ENCODE measurements at regions not wholly inside any gene's neighbourhood (a gene's known extent, or its start where the extent isn't known, plus 50 kb on each side); places are given as distances from the start of the nearest gene placed in this dataset.

- Histone ChIP-seq H3F3A (ENCODE audit: insufficient read depth, low read length, poor library complexity, severe bottlenecking) (no peaks in the 10 kb centered on the region), H3K9ac (ENCODE audit: low read length) (no peak overlapping the region), H3K9me2 (ENCODE audit: insufficient read depth, low read length) (no peaks in the 10 kb centered on the region), H3K27ac (ENCODE audit: low read length) (no peak overlapping the region), H3K36me3 (ENCODE audit: insufficient read depth, low read length) (no peaks in the 10 kb centered on the region), H3K4me2 (ENCODE audit: low read length) (no peak overlapping the region), H3K4me3 (ENCODE audit: low read length) (no peak overlapping the region), H4K20me1 (ENCODE audit: insufficient read depth) (no peaks in the 10 kb centered on the region), H3K9me3 (ENCODE audit: low read length) (no peaks in the 10 kb centered on the region), H2AFZ (ENCODE audit: low read depth, low read length) (no peak overlapping the region), H3K79me2 (replicated peaks; ENCODE audit: insufficient read depth, low read length) (no peaks in the 10 kb centered on the region), H3K27me3 (ENCODE audit: insufficient read depth, low read depth, low read length) (no peaks in the 10 kb centered on the region)
- TF ChIP-seq, protein P1, sequence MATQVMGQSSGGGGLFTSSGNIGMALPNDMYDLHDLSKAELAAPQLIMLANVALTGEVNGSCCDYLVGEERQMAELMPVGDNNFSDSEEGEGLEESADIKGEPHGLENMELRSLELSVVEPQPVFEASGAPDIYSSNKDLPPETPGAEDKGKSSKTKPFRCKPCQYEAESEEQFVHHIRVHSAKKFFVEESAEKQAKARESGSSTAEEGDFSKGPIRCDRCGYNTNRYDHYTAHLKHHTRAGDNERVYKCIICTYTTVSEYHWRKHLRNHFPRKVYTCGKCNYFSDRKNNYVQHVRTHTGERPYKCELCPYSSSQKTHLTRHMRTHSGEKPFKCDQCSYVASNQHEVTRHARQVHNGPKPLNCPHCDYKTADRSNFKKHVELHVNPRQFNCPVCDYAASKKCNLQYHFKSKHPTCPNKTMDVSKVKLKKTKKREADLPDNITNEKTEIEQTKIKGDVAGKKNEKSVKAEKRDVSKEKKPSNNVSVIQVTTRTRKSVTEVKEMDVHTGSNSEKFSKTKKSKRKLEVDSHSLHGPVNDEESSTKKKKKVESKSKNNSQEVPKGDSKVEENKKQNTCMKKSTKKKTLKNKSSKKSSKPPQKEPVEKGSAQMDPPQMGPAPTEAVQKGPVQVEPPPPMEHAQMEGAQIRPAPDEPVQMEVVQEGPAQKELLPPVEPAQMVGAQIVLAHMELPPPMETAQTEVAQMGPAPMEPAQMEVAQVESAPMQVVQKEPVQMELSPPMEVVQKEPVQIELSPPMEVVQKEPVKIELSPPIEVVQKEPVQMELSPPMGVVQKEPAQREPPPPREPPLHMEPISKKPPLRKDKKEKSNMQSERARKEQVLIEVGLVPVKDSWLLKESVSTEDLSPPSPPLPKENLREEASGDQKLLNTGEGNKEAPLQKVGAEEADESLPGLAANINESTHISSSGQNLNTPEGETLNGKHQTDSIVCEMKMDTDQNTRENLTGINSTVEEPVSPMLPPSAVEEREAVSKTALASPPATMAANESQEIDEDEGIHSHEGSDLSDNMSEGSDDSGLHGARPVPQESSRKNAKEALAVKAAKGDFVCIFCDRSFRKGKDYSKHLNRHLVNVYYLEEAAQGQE (IDR thresholded peaks at IDR 0.05; ENCODE audit: borderline replicate concordance): no peak
- TF ChIP-seq, protein P2, sequence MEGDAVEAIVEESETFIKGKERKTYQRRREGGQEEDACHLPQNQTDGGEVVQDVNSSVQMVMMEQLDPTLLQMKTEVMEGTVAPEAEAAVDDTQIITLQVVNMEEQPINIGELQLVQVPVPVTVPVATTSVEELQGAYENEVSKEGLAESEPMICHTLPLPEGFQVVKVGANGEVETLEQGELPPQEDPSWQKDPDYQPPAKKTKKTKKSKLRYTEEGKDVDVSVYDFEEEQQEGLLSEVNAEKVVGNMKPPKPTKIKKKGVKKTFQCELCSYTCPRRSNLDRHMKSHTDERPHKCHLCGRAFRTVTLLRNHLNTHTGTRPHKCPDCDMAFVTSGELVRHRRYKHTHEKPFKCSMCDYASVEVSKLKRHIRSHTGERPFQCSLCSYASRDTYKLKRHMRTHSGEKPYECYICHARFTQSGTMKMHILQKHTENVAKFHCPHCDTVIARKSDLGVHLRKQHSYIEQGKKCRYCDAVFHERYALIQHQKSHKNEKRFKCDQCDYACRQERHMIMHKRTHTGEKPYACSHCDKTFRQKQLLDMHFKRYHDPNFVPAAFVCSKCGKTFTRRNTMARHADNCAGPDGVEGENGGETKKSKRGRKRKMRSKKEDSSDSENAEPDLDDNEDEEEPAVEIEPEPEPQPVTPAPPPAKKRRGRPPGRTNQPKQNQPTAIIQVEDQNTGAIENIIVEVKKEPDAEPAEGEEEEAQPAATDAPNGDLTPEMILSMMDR (IDR thresholded peaks at IDR 0.05; ENCODE audit: poor library complexity, severe bottlenecking): no peak
- TF ChIP-seq POLR2AphosphoS5 (IDR thresholded peaks at IDR 0.05): no peak
- no peak for TF ChIP-seq RAD21 (conservative IDR thresholded peaks at IDR 0.05)
- no peak for TF ChIP-seq MXI1 (conservative IDR thresholded peaks at IDR 0.05; ENCODE audit: poor library complexity, severe bottlenecking)
- TF ChIP-seq EP300 (conservative IDR thresholded peaks at IDR 0.05; ENCODE audit: poor library complexity, severe bottlenecking): no peak
- TF ChIP-seq TAF1 (IDR thresholded peaks at IDR 0.05; ENCODE audit: low read depth): no peak
- no peak for TF ChIP-seq SMC3 (conservative IDR thresholded peaks at IDR 0.05; ENCODE audit: poor library complexity)
- no peak for TF ChIP-seq EZH2 (IDR thresholded peaks at IDR 0.05; ENCODE audit: borderline replicate concordance, insufficient read depth, low read length, poor library complexity, severe bottlenecking)
Observed at GRCh38 chr18:6623278-6623677, 106.2 kb upstream of the ARHGAP28 start.

- Histone ChIP-seq H3K9me3 (ENCODE audit: low read length) (no peaks in the 10 kb centered on the region), H3K4me2 (ENCODE audit: low read length) (no peak overlapping the region), H3K9me2 (ENCODE audit: insufficient read depth, low read length) (no peaks in the 10 kb centered on the region), H3K36me3 (ENCODE audit: insufficient read depth, low read length) (no peaks in the 10 kb centered on the region), H3K9ac (ENCODE audit: low read length) (no peak overlapping the region), H3K79me2 (replicated peaks; ENCODE audit: insufficient read depth, low read length) (no peaks in the 10 kb centered on the region), H3F3A (ENCODE audit: insufficient read depth, low read length, poor library complexity, severe bottlenecking) (no peaks in the 10 kb centered on the region), H3K4me3 (ENCODE audit: low read length) (no peak overlapping the region), H4K20me1 (ENCODE audit: insufficient read depth) (no peaks in the 10 kb centered on the region), H3K27ac (ENCODE audit: low read length) (no peak overlapping the region), H3K27me3 (ENCODE audit: insufficient read depth, low read depth, low read length) (no peaks in the 10 kb centered on the region), H2AFZ (ENCODE audit: low read depth, low read length) (no peak overlapping the region)
- TF ChIP-seq, protein P2 (IDR thresholded peaks at IDR 0.05; ENCODE audit: poor library complexity, severe bottlenecking): no peak
- TF ChIP-seq TAF1 (IDR thresholded peaks at IDR 0.05; ENCODE audit: low read depth): no peak
- TF ChIP-seq MXI1 (conservative IDR thresholded peaks at IDR 0.05; ENCODE audit: poor library complexity, severe bottlenecking): no peak
- no peak for TF ChIP-seq EP300 (conservative IDR thresholded peaks at IDR 0.05; ENCODE audit: poor library complexity, severe bottlenecking)
- TF ChIP-seq RAD21 (conservative IDR thresholded peaks at IDR 0.05): no peak
- no peak for TF ChIP-seq EZH2 (IDR thresholded peaks at IDR 0.05; ENCODE audit: borderline replicate concordance, insufficient read depth, low read length, poor library complexity, severe bottlenecking)
- TF ChIP-seq, protein P1 (IDR thresholded peaks at IDR 0.05; ENCODE audit: borderline replicate concordance): no peak
- no peak for TF ChIP-seq POLR2AphosphoS5 (IDR thresholded peaks at IDR 0.05)
- TF ChIP-seq SMC3 (conservative IDR thresholded peaks at IDR 0.05; ENCODE audit: poor library complexity): no peak
Observed at GRCh38 chr18:6624271-6624660, 105.2 kb upstream of the ARHGAP28 start.

All from neural cell (in vitro differentiated cells).